HL-60 (cell line): ENCODE measurements at regions not wholly inside any gene's neighbourhood (a gene's known extent, or its start where the extent isn't known, plus 50 kb on each side); places are given as distances from the start of the nearest gene placed in this dataset.

ENCODE experiments used
- DNase-seq, 2 experiments: peaks; one replicate each; pipeline ENCODE4 v3.0.0-alpha.2; 2010 to 2020; ENCODE audit warnings: low read depth in 1 of 2, low spot score in 1 of 2
- H3K27ac ChIP-seq: fragments of 250-450 bp; sonication (Bioruptor Pico); replicated peaks from 2 replicates; pipeline ENCODE4 v1.5.1; 2020; ENCODE audit warnings: mild to moderate bottlenecking, moderate library complexity
- H3K27me3 ChIP-seq: fragments of 250-450 bp; sonication (Bioruptor Pico); 2 replicates; pipeline ENCODE4 v1.5.1; 2021; ENCODE audit warnings: mild to moderate bottlenecking, moderate library complexity; ENCODE audit not compliant: insufficient read depth, poor library complexity, severe bottlenecking
- H3K4me3 ChIP-seq: replicated peaks from 2 replicates; pipeline ENCODE4 v1.5.1; 2011; ENCODE audit warnings: mild to moderate bottlenecking, control low read depth, low read length; ENCODE audit not compliant: insufficient read depth
- GABPA ChIP-seq: IDR thresholded peaks from 2 replicates; pipeline ENCODE4 v1.6.1; 2012; ENCODE audit warnings: low read depth
- POLR2AphosphoS5 ChIP-seq: IDR thresholded peaks from 2 replicates; pipeline ENCODE4 v1.6.1; 2012; ENCODE audit warnings: low read depth
- SPI1 ChIP-seq: IDR thresholded peaks from 2 replicates; pipeline ENCODE4 v1.6.1; 2012; ENCODE audit warnings: low read depth, mild to moderate bottlenecking, borderline replicate concordance
- TF ChIP-seq, protein P1 (sequence below): IDR thresholded peaks from 2 replicates; pipeline ENCODE4 v1.6.1; 2012; ENCODE audit warnings: low read depth; ENCODE audit not compliant: insufficient replicate concordance
- TF ChIP-seq, protein P2 (sequence below): IDR thresholded peaks from one replicate; pipeline ENCODE4 v1.5.1; 2011; ENCODE audit warnings: low read length, control low read depth, inconsistent platforms; ENCODE audit not compliant: insufficient read depth

DNA sequence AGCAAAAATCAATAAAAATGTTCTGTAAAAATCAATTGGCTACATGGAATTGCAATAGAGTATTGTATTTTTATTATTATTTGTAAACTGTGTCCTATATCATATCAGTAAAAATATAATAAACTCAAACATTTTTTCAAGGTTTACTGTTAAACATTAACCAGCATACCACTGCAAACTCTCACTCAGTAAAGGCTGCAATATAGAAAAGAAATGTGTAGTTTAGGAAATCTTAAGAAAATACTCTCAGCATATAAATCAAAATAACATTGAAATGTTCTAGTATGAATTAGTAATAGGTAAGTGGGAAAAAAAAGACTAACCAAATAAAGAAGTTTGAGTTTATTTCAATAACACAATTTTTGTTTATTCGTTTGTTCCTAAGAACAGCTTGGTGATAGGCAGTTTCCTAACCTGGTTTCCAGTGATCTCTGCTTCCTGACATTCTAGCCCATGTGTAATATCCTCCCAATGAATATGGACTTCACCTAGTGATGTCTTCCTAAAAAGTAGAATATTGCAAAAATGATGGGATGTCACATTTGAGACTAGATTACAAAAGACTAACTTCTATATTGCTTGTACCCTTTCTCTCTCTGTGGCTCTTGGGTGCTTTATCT is 870.1 kb downstream of the BRINP3 start:
- TF ChIP-seq, protein P1, sequence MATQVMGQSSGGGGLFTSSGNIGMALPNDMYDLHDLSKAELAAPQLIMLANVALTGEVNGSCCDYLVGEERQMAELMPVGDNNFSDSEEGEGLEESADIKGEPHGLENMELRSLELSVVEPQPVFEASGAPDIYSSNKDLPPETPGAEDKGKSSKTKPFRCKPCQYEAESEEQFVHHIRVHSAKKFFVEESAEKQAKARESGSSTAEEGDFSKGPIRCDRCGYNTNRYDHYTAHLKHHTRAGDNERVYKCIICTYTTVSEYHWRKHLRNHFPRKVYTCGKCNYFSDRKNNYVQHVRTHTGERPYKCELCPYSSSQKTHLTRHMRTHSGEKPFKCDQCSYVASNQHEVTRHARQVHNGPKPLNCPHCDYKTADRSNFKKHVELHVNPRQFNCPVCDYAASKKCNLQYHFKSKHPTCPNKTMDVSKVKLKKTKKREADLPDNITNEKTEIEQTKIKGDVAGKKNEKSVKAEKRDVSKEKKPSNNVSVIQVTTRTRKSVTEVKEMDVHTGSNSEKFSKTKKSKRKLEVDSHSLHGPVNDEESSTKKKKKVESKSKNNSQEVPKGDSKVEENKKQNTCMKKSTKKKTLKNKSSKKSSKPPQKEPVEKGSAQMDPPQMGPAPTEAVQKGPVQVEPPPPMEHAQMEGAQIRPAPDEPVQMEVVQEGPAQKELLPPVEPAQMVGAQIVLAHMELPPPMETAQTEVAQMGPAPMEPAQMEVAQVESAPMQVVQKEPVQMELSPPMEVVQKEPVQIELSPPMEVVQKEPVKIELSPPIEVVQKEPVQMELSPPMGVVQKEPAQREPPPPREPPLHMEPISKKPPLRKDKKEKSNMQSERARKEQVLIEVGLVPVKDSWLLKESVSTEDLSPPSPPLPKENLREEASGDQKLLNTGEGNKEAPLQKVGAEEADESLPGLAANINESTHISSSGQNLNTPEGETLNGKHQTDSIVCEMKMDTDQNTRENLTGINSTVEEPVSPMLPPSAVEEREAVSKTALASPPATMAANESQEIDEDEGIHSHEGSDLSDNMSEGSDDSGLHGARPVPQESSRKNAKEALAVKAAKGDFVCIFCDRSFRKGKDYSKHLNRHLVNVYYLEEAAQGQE: no peak
- Histone ChIP-seq H3K27me3 (no peaks in the 10 kb centered on the region), H3K4me3 (no peak overlapping the region), H3K27ac (no peak overlapping the region)
- no peak for DNase-seq

DNA sequence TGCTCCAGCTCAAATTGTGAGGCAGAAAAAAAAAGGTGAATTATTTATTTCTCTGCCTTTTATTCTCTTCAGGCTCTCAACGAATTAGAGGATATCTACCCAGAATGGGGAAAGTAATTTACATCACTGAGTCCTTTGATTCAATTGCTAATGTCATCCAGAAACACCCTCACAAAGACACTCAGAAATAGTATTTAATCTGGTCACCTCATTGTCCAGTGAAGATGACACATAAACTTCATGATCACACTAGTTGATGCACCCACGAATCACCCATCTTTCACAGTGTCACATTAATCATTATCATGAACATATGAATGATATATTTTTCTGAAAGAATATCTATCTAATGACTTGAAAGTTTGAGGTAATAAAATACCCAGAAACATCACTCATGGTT is 868.5 kb downstream of the BRINP3 start:
- TF ChIP-seq POLR2AphosphoS5: no peak
- no peak for TF ChIP-seq SPI1
- no peak for TF ChIP-seq GABPA
- TF ChIP-seq, protein P1: no peak
- TF ChIP-seq, protein P2, sequence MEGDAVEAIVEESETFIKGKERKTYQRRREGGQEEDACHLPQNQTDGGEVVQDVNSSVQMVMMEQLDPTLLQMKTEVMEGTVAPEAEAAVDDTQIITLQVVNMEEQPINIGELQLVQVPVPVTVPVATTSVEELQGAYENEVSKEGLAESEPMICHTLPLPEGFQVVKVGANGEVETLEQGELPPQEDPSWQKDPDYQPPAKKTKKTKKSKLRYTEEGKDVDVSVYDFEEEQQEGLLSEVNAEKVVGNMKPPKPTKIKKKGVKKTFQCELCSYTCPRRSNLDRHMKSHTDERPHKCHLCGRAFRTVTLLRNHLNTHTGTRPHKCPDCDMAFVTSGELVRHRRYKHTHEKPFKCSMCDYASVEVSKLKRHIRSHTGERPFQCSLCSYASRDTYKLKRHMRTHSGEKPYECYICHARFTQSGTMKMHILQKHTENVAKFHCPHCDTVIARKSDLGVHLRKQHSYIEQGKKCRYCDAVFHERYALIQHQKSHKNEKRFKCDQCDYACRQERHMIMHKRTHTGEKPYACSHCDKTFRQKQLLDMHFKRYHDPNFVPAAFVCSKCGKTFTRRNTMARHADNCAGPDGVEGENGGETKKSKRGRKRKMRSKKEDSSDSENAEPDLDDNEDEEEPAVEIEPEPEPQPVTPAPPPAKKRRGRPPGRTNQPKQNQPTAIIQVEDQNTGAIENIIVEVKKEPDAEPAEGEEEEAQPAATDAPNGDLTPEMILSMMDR: no peak
- Histone ChIP-seq H3K27me3 (no peaks in the 10 kb centered on the region), H3K4me3 (no peak overlapping the region), H3K27ac (no peak overlapping the region)
- DNase-seq: no peak

DNA sequence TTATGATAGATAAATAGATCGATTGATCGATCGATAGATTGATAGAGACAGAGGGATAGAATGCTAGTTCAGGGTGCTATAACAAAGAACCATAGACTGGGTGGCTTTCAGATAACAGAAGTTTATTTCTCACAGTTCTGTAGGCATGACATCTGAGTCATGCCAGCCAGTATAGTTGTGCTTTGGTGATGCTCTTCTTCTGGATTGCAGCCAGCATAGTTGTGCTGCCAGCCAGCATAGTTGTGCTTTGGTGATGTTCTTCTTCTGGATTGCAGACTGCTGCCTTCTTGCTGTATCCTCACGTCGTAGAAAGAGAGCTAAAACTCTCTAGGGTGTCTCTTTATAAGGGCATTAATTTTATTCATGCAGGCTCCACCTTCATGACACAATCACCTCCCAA is 860.8 kb downstream of the BRINP3 start:
- Histone ChIP-seq H3K27ac (no peak overlapping the region), H3K27me3 (no peaks in the 10 kb centered on the region), H3K4me3 (no peak overlapping the region)
- DNase-seq: no peak
- TF ChIP-seq GABPA (no peak), SPI1 (no peak), POLR2AphosphoS5 (no peak)
- TF ChIP-seq, protein P1: no peak
- TF ChIP-seq, protein P2: no peak
